ENCODE measurements at regions not wholly inside any gene's neighbourhood (a gene's known extent, or its start where the extent isn't known, plus 50 kb on each side); places are given as distances from the start of the nearest gene placed in this dataset.

DNA sequence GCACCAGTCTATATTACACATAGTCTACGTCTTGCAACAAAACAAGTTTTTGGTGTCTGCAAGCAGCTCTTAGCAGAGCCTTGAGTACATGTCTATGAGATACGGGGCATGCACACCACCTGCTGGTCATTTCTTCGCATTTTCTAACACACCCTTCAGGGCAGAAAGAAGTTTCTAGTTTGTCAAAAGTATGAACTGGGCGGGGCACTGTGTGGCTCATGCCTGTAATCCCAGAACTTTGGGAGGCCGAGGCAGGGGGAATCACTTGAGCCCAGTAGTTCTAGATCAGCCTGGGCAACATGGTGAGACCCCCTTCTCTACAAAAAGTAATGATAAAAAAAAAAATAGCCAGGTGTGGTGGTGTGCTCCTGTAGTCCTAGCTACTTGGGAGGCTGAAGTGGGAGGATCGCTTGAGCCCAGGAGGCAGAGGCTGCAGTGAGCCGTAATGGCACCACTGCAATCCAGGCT, 64.2 kb upstream of the ARL8B start:
- DNase-seq (ENCODE audit: low read depth, low spot score), result peak; percentile 33
- Mint-ChIP-seq H3K4me1 (no peaks in the 10 kb centered on the region), H3K9me3 (no peaks in the 10 kb centered on the region), H3K36me3 (ENCODE audit: low read depth) (no peaks in the 10 kb centered on the region), H3K27me3 (ENCODE audit: low read depth) (peaks cover 19% of the 10 kb centered on the region), H3K27ac (ENCODE audit: unreplicated experiment) (no peak overlapping the region), H3K4me3 (no peak overlapping the region)
- TF ChIP-seq, protein P1, sequence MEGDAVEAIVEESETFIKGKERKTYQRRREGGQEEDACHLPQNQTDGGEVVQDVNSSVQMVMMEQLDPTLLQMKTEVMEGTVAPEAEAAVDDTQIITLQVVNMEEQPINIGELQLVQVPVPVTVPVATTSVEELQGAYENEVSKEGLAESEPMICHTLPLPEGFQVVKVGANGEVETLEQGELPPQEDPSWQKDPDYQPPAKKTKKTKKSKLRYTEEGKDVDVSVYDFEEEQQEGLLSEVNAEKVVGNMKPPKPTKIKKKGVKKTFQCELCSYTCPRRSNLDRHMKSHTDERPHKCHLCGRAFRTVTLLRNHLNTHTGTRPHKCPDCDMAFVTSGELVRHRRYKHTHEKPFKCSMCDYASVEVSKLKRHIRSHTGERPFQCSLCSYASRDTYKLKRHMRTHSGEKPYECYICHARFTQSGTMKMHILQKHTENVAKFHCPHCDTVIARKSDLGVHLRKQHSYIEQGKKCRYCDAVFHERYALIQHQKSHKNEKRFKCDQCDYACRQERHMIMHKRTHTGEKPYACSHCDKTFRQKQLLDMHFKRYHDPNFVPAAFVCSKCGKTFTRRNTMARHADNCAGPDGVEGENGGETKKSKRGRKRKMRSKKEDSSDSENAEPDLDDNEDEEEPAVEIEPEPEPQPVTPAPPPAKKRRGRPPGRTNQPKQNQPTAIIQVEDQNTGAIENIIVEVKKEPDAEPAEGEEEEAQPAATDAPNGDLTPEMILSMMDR (conservative IDR thresholded peaks at IDR 0.05), result peak; percentile 85

DNA sequence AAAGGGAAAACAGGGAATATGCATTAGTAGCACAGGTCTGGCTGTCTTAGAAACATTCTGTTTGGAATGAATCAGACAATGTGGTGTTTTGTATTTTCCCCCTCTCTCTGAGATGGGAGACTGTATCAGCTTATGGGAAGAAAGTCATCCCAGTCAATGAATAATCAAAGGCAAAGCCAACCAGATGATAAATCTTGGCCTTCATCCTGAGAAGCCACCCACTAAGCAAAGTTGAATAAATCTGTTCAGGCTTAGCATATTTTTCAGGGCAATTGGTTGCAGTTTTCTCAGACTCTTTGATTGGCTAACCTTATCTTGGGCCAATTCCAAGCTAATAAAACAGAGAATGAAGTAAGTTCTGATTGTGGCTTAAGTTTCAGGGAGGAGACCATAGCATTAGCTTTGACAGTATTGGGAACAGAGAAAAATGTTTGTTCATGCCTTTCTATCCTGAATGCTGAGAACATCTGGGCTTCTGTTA, 63.6 kb upstream of the ARL8B start:
- no peaks in the 10 kb centered on the region for H3K36me3 Mint-ChIP-seq (ENCODE audit: low read depth)
- no peaks in the 10 kb centered on the region for H3K9me3 Mint-ChIP-seq
- H3K27ac Mint-ChIP-seq (ENCODE audit: unreplicated experiment), result no peak overlapping the region
- no peaks in the 10 kb centered on the region for H3K4me1 Mint-ChIP-seq
- TF ChIP-seq, protein P1 (conservative IDR thresholded peaks at IDR 0.05), result no peak
- no peak for DNase-seq (ENCODE audit: low read depth, low spot score)
- no peak overlapping the region for H3K4me3 Mint-ChIP-seq
- peaks cover 19% of the 10 kb centered on the region for H3K27me3 Mint-ChIP-seq (ENCODE audit: low read depth)

DNA sequence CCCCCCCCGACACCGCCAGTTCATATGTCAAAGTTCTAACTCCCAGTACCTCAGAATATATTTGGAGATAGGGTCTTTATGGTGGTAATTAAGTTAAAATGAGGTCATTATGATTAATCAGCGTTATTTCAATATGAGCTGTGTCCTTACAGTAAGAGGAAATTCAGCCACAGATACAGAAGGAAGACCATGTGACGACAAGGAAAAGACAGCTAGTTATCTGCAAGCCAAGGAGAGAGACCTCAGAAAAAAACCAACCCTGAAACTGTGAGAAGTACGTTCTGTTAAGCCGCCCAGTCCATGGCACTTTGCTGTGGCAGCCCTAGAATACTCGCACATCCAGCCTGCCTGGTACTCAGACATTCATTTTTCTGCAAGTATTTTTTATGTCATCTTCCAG, 62.3 kb upstream of the ARL8B start:
- no peak for DNase-seq (ENCODE audit: low read depth, low spot score)
- Mint-ChIP-seq H3K4me3 (no peak overlapping the region), H3K9me3 (no peaks in the 10 kb centered on the region), H3K4me1 (no peaks in the 10 kb centered on the region), H3K27ac (ENCODE audit: unreplicated experiment) (no peak overlapping the region), H3K27me3 (ENCODE audit: low read depth) (peaks cover 19% of the 10 kb centered on the region), H3K36me3 (ENCODE audit: low read depth) (no peaks in the 10 kb centered on the region)
- TF ChIP-seq, protein P1 (conservative IDR thresholded peaks at IDR 0.05), result no peak

DNA sequence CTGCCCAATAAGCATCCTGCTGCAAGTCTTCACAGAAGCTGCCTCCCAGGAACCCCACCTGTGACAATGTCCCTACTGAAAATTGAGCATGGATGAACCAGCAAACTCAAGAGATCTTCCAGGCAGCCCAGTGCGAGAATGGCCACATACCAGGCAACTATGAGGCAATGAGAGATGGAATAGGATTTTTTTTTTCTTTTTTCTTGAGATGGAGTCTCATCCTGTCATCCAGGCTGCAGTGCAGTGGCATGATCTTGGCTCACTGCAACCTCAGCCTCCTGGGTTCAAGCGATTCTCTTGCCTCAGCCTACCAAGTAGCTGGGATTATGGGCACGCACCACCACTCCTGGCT, 60.9 kb upstream of the ARL8B start:
- TF ChIP-seq, protein P1 (conservative IDR thresholded peaks at IDR 0.05), result no peak
- Mint-ChIP-seq H3K27me3 (ENCODE audit: low read depth) (peaks cover 19% of the 10 kb centered on the region), H3K4me3 (no peak overlapping the region), H3K4me1 (no peaks in the 10 kb centered on the region), H3K36me3 (ENCODE audit: low read depth) (no peaks in the 10 kb centered on the region), H3K9me3 (no peaks in the 10 kb centered on the region), H3K27ac (ENCODE audit: unreplicated experiment) (no peak overlapping the region)
- no peak for DNase-seq (ENCODE audit: low read depth, low spot score)

DNA sequence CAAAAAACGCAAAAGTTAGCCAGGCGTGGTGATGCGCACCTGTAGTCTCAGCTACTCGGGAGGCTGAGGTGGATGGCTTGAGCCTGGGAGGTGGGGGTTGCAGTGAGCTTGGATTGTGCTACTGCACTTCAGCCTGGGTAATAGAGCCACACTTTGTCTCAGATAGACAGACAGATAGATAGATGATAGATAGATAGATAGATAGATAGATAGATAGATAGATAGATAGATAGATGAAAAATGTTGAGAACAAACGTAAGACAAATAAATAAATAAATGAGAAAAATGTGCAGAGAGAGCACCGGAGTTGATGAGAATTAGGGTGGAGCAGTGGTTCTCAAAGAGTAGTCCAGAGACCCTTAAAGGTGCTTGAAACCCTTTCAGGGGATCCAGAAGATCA, 58.4 kb upstream of the ARL8B start:
- H3K27me3 Mint-ChIP-seq (ENCODE audit: low read depth), result peaks cover 10% of the 10 kb centered on the region
- H3K36me3 Mint-ChIP-seq (ENCODE audit: low read depth), result no peaks in the 10 kb centered on the region
- H3K9me3 Mint-ChIP-seq, result no peaks in the 10 kb centered on the region
- TF ChIP-seq, protein P1 (conservative IDR thresholded peaks at IDR 0.05), result no peak
- H3K4me1 Mint-ChIP-seq, result no peaks in the 10 kb centered on the region
- no peak overlapping the region for H3K27ac Mint-ChIP-seq (ENCODE audit: unreplicated experiment)
- DNase-seq (ENCODE audit: low read depth, low spot score), result no peak
- H3K4me3 Mint-ChIP-seq, result no peak overlapping the region
